HG03575 (cell line): ENCODE measurements at regions not wholly inside any gene's neighbourhood (a gene's known extent, or its start where the extent isn't known, plus 50 kb on each side); places are given as distances from the start of the nearest gene placed in this dataset.
"Not testable (repeated sequence)": the region's sequence is repeated elsewhere in the genome, so short reads cannot be mapped to it uniquely, and the experiment has no call there.

Experiments
- ATAC-seq: cut with Tn5 transposase; IDR thresholded peaks from one replicate; pipeline ENCODE4 v1.9.1; 2021; ENCODE audit not compliant: unreplicated experiment, insufficient number of reproducible peaks, low FRiP score; ENCODE audit errors: extremely low read depth

GRCh38 chr20:48375804-48376203 is 452.0 kb downstream of the PREX1 start:
- no peak for ATAC-seq

- ATAC-seq, result no peak
Measured at GRCh38 chr20:48374991-48375595, 452.7 kb downstream of the PREX1 start.

GRCh38 chr20:48374031-48374907 is 453.5 kb downstream of the PREX1 start:
- not testable (repeated sequence) for ATAC-seq

GRCh38 chr20:48373555-48373934 is 454.3 kb downstream of the PREX1 start:
- ATAC-seq, result no peak

DNA sequence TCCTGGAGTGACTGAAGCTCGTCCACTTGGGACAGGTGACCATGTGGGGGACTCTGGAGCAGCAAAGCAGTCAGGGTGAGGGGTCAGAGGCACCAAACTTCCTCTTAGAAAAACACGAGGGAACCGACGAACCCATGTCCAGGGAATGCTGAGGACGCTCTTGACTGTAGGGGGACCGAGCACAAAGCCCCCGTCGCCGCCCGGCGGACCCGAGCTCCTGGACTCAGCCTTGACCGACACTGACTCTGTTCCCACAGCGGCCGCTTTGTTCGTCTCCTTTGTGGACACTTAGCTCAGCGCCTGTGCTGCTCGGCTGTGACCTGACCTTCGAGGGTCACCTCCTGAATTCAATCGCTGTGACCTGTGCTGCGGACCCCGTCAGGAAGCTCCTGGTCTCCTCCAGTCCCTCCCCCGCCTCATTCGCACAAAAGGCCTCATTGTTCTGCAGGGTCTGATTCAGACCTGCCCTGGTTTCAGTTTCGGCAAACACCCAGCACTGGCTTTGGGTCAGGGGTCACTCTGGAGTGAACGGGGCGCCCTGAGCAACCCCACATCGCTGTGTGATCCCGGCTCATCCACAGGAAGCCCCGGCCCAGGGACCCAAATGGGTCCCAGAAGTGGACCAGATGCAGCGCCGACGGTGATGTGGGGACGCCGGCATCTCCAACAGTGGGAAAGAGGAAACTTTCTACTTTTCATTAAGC is 454.8 kb downstream of the PREX1 start:
- ATAC-seq, result not testable (repeated sequence)

- ATAC-seq, result no peak
Measured at GRCh38 chr20:48371211-48371610, 456.6 kb downstream of the PREX1 start.

DNA sequence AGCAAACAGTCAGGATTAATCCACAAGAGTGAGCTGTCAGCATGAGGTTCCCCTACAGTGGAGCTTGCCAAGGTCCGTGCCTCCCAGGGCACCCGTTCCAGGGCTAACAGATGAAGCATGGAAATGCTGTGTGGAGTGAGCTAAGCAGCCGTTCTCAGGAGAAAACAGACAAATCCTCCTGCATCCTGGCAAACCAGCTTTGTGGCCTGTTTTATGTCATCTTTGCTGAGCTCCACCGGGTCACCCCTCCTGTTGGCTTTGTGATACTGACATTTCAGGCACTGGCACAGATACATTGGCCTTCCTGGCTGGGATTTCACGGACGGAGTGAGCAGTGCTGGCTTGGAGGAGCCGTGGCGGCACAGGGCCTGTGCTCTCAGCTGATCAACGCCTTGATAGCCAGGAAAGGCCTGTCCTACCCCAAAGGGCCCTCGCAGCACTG is 459.2 kb downstream of the PREX1 start:
- ATAC-seq, result not testable (repeated sequence)

- ATAC-seq, result not testable (repeated sequence)
Measured at GRCh38 chr20:48367541-48368358, 460.0 kb downstream of the PREX1 start.

GRCh38 chr20:48366230-48366629 is 461.6 kb downstream of the PREX1 start:
- ATAC-seq, result no peak

DNA sequence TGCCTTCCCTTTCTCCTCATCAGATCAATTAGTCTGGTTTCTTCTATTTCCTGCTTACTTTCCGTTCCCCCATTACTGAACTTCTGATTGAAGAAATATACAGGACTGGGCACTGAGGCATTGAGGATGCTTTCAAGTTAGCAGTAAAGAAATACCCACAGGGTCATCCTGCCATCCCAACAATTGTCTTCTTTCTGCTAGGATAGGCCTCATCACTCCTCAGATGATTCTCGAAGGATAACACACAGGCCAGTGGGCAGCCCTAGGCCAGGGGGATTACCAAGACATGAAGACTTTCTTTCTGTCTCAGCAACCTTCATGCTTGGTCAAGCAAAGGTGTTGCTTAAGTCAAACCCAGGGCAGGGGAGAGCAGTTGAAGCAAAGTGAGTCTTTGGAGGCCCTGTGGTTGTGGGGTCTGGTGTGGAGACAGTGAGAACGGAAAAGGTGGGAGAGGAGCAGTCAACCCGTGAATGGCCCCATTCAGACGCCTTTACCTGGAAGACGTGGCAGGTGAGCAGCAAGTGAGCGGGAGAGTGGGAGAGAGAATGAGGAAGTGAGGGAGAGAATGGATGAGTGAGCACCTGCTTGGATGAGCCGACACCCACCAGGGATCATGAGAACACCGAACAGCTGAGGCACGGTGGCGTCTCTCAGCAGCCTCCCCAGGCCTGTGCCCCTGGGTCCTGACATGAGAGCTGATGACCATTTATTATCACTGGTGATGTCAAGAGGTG is 462.9 kb downstream of the PREX1 start:
- ATAC-seq, result no peak

GRCh38 chr20:48364055-48364454 is 463.7 kb downstream of the PREX1 start:
- no peak for ATAC-seq

- ATAC-seq, result no peak
Measured at GRCh38 chr20:48360342-48360975, 467.3 kb downstream of the PREX1 start.

DNA sequence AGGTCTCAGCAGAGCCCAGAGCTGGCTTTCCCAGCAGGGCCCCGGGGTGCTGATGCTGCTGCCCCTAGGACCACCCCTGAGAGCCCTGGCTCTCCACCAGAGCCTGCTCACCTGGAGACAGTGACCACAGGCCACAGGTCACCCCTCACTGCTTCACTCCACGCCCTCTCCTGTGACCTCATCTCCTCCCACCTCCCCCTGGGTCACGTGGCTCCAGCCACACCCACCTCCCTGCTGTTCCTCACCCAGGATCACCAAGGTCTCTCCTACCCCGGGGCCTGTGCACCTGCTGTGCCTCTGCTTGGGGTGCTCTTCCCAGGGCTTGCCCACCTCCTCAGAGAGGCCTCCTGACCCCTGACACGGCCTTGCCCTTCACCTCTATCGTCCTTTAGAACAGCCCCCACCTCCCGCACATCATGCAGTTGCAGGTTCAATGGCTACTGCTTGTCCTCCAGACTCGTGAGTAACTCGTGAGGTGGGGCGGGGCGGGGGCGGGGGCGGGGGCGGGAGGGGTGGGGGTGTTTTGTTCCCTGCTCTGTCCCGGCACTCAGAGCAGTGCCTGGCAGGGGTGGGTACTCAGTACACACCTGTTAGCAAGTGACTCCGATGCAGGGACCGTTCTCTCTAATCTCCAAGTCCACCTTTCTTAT is 468.0 kb downstream of the PREX1 start:
- no peak for ATAC-seq

- not testable (repeated sequence) for ATAC-seq
Measured at GRCh38 chr20:48359055-48359390, 468.8 kb downstream of the PREX1 start.

DNA sequence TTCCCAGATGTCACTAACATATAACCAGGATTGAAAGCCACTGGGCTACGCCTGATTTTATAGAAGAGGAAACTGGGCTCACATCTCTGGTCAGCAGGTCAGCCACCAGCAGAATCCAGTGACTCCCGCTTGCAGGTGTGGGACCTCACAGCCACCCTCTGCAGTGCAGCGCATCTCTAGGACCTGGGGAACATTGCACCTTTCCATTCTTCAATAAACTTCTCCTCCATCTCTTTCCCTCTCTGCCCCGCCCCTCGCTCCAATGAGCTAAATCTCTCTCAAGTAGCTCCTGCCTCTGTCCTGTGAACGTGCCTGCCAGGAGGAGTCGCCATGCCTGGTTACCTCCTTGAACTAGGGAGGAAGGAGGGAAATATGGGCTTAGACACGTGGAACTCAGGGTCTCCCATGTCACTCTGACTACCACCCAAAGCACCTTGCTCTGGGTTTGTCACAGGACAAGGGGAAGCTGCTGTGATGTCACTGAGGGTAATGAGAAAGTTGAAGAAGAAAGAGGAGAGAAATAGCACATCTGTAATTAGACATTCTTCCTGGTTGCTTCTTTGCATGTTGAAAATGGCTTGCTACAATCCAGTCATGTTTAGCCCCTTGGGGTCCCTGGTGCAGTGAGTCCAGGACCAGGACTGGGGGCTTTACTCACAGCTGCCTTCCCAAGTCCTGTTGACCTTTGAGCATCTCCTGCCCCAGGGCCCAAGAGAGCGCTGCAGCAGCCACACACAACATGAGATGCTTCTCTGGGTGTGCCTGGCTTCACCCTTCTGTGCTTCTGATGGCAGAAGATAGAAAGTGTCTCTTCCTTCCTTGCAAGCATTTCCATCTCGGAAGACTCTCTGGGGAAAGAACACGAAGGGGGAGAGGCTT is 469.4 kb downstream of the PREX1 start:
- ATAC-seq, result no peak

- no peak for ATAC-seq
Measured at GRCh38 chr20:48357714-48358113, 470.1 kb downstream of the PREX1 start.

GRCh38 chr20:48354903-48355302 is 472.9 kb downstream of the PREX1 start:
- no peak for ATAC-seq
